CD4-positive, alpha-beta T cell treated with Interleukin-6 for 4 hours (primary cell): ENCODE measurements at regions not wholly inside any gene's neighbourhood (a gene's known extent, or its start where the extent isn't known, plus 50 kb on each side); places are given as distances from the start of the nearest gene placed in this dataset.
"Not testable (repeated sequence)": the region's sequence is repeated elsewhere in the genome, so short reads cannot be mapped to it uniquely, and the experiment has no call there.

Source experiments
- DNase-seq: peaks from one replicate; pipeline ENCODE4 v3.0.0-alpha.2; 2020; ENCODE audit warnings: mixed read lengths

DNA sequence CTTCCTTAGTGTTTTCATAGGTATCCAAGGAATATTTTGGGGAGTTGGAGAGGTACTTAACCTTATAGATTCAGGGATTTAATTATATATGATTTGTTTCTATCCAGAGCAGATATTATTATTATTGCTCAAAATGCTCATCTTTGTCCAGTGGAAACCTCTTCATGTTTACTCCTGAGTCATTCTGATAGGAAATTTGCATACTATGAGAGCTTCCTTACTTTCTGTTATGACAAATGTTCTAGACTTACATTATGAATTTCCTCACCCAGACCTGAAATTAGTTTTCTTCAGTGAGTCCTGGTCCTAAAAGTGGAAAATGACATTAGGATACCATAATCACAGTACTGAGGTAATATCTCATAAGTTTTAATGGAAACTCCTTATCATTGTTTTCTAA lies 57.5 kb upstream of the PLPPR5 start:
- no peak for DNase-seq

DNA sequence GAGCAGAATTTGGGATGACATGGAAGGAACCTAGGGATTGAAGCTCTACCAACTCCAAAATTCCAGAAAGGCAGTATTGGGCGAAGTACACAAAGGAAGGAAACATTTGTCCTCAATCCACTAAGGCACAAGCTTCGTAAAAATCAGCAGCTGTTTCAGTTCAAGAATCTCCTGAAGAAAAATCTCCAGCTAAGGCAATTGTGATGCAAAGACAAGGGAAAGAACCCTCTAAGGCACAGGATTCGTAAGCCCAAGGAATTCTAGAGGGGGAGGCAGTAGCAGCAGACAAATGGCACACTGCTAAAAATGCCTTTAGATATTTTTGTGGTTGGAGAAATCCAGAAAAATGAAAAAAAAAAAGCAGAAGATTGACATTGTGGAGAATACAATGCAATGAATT lies 64.5 kb upstream of the PLPPR5 start:
- no peak for DNase-seq

DNA sequence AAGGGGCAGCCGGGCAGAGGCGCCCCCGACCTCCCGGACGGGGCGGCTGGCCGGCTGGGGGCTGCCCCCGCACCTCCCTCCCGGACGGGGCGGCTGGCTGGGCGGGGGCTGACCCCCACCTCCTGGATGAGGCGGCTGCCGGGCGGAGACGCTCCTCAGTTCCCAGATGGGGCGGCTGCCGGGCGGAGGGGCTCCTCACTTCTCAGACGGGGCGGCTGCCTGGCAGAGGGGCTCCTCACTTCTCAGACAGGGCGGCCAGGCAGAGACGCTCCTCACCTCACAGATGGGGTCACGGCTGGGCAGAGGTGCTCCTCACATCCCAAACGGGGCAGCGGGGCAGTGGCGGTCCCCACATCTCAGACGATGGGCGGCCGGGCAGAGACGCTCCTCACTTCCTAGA lies 73.9 kb upstream of the PLPPR5 start:
- DNase-seq, result not testable (repeated sequence)

DNA sequence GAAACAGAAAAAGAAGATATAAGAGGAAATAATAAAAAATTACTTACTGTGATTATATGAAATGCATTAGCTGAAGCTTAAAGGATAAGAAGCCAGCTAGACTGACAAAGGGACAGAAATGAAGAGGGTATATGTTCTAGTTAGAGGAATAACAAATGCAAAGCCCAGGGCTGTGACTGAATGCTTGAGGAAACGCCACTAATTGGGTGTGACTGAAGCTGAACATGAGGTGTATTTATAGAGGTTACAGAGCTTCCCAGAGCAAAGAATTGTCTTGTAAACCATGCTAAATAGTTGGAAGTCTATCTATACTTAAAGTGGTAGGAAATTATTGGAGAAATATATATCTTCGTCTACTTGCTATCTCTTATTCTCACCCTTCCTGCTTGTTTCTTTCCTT lies 77.7 kb upstream of the PLPPR5 start:
- DNase-seq, result no peak

DNA sequence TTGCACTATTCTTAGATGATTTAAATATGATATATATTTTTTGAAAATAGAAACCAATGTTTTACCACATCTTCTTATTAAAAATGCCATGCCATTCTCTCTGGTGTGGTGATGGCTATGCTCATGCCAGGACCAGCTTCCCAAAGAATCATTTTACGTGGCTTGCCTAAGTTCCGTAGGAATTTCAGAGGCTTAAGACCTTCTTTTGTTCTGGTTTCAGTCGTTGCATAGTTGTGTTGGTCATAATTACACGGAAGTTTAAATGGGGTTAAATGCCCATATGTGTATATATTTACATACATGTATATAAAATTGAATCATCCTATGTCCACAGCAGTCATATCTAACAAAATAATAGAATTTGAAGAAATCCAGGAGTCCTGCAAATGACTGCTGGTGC lies 78.7 kb upstream of the PLPPR5 start:
- no peak for DNase-seq

DNA sequence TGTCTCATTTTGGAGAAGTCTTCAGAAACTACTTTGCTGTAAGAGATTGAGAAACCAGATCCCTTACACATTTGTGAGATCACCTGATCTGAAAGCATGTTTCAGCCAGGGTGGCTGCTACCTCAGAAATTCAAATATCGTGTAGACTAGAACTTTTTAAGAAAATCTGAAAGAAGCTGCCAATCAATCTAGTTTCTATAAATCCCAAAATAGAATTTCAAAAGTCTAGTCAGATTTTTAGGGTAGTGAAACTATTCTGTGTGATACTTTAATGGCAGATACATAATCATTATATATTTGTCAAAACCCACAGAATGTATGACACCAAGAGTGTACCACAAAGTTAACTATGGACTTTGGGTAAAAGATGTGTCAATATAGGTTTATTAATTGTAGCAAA lies 79.9 kb upstream of the PLPPR5 start:
- DNase-seq, result no peak

DNA sequence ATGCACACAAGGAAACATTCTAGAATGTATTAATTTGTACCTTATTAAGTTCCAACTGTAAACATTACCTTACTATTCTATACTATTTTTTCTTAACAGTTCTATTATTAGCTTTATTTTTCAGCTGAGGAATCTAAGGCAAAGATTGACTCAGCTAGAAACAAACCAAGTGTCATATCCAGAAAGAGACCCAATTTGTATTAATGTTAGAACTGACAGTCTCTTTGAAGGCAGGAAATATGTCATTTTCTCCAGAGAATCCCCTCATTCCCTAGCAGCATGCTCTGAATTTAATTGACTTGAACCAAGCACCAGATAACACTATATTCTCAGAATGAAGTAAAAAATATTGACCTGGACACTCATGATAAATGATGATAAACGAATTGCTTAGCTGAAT lies 81.4 kb upstream of the PLPPR5 start:
- no peak for DNase-seq

DNA sequence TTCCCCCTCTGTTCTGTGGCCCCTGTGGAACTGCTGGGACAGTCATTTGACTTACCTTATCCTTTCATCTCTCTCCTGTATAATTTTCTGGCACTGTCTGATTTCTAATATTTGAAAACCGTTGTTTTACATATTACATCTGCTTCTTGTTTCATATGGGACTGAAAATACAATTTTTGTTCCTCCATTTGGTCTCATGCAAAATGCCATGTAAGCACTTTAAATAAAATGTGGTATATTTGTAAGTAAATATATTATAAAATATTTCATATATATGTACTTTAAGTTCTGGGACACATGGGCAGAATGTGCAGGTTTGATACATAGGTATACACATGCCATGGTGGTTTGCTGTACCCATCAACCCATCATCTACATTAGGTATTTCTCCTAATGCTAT lies 93.9 kb upstream of the PLPPR5 start:
- DNase-seq, result no peak

DNA sequence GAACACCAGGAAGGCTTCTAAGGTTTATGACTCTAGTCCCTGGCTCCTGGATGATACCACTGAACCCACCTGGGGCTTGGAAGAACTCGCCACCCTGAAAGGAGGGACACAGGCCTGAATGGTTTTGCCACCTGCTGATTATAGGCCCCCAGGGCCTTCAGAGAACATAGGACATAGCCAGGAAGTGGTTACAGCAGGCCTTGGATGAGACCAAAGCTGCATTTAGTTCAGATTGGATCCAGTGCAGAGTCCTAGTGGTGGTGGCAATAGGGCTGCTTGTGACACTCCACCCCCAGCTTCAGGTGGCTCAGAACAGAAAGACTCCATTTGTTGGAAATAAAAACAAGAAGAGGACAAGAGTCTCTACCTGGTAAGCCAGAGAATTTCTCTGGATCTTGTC lies 101.6 kb upstream of the PLPPR5 start:
- no peak for DNase-seq

DNA sequence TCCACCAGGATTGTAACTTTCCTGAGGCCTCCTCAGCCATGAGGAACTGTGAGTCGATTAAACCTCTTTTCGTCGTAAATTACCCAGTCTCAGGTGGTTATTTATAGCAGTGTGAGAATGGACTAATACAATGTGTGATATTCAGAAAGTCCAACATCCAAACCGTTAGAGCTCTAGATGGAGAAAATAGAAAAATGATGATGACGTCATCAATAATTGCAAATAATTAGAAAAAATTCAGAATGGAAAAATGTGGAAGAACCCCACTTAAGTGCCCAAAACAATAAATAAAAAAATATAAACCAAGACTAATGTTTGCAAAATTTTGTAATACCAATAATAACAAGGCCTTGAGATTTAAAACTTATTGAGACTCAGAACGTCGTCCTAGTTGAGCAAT lies 103.0 kb upstream of the PLPPR5 start:
- no peak for DNase-seq

DNA sequence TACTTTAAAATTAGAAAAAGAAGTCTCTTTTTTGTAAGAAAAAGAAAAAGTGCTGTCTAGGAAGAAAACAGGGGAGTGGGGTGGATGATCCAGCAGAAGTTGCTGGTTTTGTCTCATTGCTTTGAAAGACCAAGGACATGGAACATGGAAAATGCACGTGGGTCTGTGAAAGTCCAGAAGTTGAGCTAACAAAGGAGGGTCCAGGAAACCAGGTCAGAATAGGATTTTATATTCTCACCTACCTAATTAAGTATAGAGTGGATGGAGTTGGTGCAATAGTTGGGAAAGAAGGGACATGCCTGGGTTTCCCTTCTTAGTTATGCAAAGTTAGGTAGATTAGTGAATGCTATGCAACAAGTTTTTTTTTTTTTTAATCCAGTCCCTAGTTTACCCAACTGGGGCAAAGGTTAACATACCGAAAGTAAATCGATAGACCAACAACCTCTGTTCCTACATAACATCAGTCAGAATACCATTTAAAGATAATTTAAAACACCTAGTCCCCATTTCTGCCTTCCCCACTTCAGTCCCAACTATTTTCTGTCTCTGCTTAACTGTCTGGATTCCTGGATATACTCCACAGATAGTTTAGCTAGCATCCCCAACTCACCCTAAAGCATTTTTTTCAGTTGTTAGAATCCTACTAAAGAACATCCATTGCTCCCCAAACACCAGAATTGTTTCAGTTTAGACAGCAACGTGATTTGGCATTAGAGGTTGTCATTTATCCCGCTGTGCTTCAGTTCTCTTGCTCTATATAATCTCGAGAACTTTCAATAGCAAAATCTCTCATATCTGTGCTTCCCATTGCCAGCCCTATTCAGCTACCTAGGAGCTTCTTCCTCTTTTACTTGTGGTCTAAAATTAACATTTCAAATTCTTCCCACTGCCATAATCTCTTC lies 105.7 kb upstream of the PLPPR5 start:
- no peak for DNase-seq

DNA sequence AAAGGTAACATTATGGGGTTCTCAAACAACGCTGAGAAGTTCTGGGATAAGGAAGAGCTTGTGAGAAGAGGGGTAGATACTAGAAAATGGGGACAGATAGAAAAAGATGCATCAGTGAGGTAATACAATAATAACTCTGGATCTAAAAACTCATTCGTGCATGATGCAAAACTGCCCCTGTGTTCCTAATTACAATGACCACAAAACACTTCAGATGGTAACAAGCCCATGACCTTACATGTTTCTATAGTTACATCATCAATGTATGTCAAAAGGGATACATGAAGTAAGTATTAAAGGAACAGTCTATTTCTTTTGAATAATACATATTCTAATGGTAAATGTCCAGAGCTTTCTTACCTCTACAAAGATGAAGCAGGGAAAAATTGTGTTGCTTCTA lies 110.6 kb upstream of the PLPPR5 start:
- DNase-seq, result no peak

DNA sequence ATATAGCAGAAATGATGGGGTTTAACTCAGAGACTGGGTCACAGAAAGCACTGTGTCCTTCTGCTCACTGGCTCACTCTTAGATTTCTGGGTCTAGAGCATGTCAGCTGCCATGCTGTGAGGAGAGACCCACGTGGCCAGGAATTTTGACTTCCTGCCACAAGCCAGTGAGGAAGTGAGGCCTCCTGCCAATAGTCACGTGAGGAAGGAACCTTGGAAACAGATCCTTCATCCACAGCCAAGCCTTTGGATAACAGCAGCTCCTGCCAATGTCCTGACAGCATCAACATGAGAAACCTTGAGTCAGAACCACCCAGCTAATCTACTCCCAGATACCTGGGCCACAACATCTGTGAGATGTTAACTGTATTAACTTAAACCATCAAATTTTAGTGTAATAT lies 114.5 kb upstream of the PLPPR5 start:
- DNase-seq, result no peak

DNA sequence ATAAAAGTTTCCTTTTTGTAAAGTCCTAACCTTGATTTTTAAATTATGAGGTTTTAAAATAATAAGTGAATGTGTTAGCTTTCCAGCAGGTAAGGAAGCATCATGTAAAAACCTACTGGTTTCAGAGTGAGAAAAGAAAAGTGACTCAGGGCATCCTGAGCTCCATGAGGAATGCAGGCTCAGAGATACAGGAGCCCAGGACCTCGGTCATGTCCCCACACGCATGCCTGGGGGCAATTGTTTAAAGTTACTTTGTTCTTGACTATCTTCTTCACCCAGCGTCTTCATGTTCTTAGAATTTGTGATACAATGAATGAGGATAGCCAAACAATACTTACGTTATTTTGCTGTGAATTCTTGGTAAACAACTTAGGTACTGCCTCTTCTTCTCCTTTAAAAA lies 117.4 kb upstream of the PLPPR5 start:
- no peak for DNase-seq

DNA sequence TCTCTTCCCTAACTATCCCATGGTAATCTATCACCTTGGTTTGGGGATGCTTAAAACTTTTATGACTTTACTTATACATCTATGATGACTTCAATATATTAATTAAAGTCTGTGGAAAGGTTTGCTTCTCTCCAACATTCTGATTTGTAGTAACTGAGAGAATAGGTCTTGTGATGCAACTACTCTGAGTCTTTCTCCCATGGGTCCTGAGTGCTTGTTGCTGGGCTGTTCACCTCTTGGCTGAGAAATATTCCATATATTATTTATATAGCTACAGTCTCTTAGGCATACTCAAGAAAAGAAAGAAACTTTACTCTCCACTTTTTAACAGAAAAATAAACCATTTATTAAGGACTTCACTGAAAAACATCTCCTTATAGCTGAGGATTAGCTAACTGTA lies 119.3 kb upstream of the PLPPR5 start:
- no peak for DNase-seq

DNA sequence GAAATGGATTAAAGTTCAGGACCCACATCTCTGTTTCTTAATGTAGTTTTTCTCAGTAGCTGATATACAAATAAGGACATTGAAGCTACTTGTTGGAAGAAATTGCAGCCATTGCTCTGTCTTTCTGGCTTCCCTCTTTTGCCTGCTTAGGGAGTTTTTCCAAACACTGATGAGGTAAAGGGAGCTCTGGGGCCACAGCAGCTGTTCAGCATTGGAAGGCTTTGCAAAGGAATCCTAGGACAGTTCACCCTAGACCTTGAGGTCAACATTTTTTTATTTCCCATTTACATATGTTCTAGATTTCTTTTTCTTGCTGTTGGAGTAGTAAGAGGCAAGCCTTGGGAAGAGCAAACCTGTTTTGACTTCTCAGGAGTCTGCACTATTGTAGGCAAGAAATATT lies 126.9 kb upstream of the PLPPR5 start:
- no peak for DNase-seq

DNA sequence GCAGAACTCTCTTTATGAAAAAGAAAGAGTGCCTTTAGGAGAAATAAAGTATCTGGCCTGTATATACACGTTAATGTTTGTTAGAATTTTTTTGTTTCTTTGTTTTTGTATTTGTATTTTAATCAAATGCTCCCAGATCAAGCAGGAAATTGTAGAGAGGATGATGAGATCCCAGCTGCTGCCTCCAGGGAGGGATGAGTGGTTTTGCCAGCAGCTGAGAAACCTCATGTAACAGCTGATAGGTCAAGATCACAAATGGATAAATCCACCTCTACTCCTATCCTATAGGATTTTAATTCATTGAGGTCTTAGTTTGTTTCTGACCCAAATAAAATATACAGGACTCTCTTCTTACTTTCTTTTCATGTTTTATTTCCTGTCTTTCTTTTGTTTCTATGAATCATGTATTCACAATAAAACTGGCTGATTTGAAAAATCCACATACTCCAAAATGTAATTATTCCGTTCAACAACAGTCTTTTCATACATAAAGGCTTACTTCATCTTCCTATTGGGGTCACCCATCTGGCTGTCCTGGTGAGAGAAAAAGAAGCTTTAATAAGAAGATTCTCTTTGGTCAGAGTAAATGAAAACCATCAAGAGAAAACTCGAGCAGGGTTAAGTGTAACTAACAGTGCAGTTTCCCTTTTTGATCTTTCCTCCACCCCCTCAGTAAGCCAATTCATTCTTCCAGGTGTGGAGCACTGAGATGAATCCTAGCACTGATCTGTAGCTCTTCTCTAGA lies 129.3 kb upstream of the PLPPR5 start:
- DNase-seq, result no peak

DNA sequence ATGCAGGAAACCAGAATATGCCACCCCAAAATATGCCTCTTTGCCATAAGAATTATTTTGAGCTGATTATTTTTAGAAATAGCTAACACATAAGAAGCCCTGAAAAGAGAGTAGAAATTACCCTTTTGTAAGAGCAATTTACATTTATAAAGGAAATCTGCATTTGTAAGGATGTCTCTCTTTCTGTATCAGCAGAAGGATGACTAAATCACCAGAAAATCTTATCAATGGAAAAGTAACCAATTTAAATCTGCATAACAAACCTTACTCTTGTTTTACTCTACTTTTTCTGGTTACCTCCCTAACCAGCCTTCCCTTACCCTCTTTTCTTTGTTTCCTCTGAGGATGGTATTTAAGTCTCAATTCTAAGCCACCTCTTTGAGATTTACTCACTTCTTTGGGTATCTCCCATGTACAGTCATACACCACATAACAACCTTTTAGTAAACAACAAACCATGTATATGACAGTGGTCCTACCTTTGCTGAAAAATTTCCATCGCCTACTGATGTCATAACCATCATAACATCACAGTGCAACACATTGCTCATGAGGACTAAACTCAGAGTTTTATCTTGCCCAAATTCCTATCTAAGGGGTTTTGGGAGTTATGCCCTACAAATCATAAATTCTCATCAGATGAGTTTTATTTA lies 126.6 kb upstream of the PLPPR4 start:
- no peak for DNase-seq

DNA sequence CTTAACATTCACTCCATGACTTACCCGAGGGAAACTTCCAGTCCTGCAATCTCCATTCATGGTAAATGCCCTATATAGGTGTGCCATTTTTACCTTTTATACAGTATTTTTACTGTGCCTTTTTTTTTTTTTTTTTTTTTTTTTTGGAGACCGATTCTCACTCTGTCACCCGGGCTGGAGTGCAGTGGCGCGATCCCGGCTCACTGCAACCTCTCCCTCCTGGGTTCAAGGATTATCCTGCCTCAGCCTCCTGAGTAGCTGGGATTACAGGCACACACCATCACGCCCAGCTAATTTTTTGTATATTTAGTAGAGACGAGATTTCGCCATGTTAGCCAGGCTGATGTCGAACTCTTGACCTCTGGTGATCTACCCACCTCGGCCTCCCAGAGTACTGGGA lies 124.4 kb upstream of the PLPPR4 start:
- DNase-seq, result no peak

DNA sequence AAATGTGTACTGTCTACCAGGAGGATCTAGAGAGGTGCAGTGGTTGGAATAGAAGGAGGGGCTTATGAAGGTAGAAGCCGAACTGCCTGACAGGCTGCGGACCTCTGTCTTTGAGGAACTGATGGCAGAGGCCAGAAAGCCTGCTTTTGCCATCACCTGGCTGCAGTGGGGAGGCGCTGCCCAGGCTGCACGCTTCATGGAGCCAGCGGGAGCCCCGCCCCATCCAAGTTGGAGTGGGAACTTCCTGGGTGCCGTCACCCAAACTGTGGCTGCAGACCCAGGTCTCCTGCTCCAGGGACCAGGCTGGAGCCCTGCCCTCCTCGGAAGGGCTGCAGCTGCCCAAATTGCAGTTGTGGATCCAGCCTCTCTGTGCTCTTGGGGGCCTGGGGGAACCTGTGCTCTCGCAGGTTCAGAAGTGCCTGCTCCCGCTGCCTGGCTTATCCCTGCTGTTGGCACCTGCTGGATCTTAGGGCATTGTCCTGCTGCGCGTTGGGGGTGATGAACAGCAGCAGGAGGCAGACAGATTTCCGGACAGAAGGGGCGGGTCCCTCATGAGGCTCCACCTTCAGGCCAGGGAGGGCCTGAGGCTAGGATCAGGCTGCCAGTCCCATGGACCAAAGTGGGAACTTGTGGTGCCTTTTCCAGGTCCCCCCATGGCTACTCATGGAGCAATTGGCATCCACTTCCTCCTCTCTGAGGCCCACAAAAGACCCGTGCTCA lies 118.0 kb upstream of the PLPPR4 start:
- DNase-seq, result no peak

DNA sequence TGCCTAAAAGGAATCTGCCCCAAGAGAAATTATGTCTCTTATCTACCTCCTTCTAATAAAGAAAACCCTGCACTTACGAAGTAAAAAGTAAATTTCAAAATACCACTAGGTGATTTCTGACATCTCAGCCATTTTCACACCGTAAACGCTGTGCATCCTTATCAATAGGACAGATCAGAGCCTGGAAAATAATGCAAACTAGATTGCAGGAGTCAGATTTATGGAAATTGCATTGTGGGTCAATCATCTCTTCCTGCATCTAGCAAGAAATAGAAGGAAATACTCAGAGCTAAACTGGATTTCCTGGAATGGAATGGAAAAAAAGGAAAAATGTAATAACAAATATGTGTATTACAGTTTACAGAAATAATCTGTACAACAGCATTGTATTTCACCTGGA lies 114.3 kb upstream of the PLPPR4 start:
- DNase-seq, result no peak

DNA sequence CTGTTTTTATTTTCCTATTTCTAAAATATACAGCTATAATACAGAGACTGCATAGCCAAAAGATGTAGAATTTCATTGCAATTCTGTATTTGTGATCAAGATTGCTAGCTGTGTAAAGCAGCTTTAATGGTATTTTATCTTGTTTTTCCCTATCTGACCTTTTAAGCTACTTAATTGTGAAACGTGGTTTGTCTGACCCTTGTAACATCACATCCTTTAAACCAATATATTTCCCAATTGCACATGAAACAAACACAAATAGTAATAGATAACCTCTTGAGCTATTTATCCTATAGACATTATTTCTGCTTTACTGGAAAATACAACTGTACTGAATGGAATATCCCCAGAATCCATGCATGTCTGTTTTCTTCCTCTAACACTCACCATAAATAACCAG lies 112.2 kb upstream of the PLPPR4 start:
- DNase-seq, result no peak

DNA sequence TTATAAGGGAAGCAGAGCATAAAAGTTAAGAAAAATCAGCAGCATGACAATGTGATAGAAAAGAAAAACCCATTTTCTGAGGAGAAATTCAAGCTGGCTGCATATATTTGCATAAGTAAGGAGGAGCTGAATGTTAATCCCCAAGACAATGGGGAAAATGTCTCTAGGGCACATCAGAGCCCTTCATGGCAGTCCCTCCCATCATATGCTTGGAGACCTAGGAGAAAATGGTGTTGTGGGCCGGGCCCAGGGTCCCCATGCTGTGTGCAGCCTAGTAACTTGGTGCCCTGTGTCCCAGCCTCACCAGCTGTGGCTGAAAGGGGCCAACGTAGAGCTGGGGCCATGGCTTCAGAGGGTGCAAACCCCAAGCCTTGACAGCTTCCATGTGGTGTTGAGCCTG lies 100.6 kb upstream of the PLPPR4 start:
- no peak for DNase-seq
